Endothelial cell of umbilical vein (primary cell): ENCODE measurements at regions not wholly inside any gene's neighbourhood (a gene's known extent, or its start where the extent isn't known, plus 50 kb on each side); places are given as distances from the start of the nearest gene placed in this dataset.
"Not testable (repeated sequence)": the region's sequence is repeated elsewhere in the genome, so short reads cannot be mapped to it uniquely, and the experiment has no call there.

Experiments
- BruUV-seq: library from RNA; stranded (reverse); fragments of 400-500 nt; replicated peaks from 2 replicates; lab custom pipeline; 2021; lab: Mats Ljungman, UMichigan
- CTCF ChIA-PET: fragments of 300-600, 350-600 bp; sonication (Branson Sonifier 250); formaldehyde crosslinking; loops from one replicate; lab custom pipeline; 2021; ENCODE audit warnings: antibody characterized with exemption, inconsistent platforms; lab: Charles Lee
- POLR2A ChIA-PET: fragments of 300-600, 350-600 bp; sonication (Branson Sonifier 250); formaldehyde crosslinking; loops from one replicate; lab custom pipeline; 2021; ENCODE audit warnings: antibody characterized with exemption, inconsistent platforms; lab: Charles Lee
- DNase-seq: peaks from one replicate; pipeline ENCODE4 v3.0.0-alpha.2; 2011; ENCODE audit warnings: low read depth, low spot score
- FAIRE-seq: peaks from 2 replicates; lab custom pipeline; 2011; peaks lifted over from hg19 to GRCh38; lab: Jason Lieb, UNC
- H2AFZ ChIP-seq: 2 replicates; pipeline ENCODE4 v1.6.0; 2012; ENCODE audit warnings: low read depth, low read length, control low read depth, inconsistent platforms
- H3K27ac ChIP-seq: 2 replicates; pipeline ENCODE4 v1.5.1; 2011; ENCODE audit warnings: low read depth, mild to moderate bottlenecking, control low read depth, low read length, moderate library complexity; ENCODE audit not compliant: insufficient read depth
- H3K27me3 ChIP-seq, 2 experiments: 2 replicates each; pipeline versions ENCODE4 v1.6.0 to v1.6.1; 2011; ENCODE audit warnings: low read length in 2 of 2, mixed read lengths in 1 of 2; ENCODE audit not compliant: control insufficient read depth in 2 of 2, insufficient read depth in 2 of 2
- H3K36me3 ChIP-seq, 2 experiments: 2 replicates in 1 of 2; 3 replicates in 1 of 2; pipeline ENCODE4 v1.5.1; 2011; ENCODE audit warnings: low read length in 2 of 2, mild to moderate bottlenecking in 1 of 2, moderate library complexity in 1 of 2; ENCODE audit not compliant: control insufficient read depth in 2 of 2, insufficient read depth in 2 of 2; ENCODE audit errors: extremely low read depth in 1 of 2
- H3K4me1 ChIP-seq: 3 replicates; pipeline ENCODE4 v1.5.1; 2011; ENCODE audit warnings: mild to moderate bottlenecking, low read length; ENCODE audit not compliant: control insufficient read depth, insufficient read depth; ENCODE audit errors: extremely low read depth
- H3K4me2 ChIP-seq: 2 replicates; pipeline ENCODE4 v1.6.1; 2011; ENCODE audit warnings: low read length, control low read depth, mixed read lengths; ENCODE audit not compliant: insufficient read depth
- H3K4me3 ChIP-seq, 3 experiments: fragments of 200-600 bp in 1 of 3; sonication (generic), shearing (Covaris generic) in 1 of 3; replicated peaks in 1 of 3; 2 replicates each; pipeline ENCODE4 v1.5.1; 2011 to 2016; ENCODE audit warnings: control low read depth in 3 of 3, low read length in 3 of 3, mild to moderate bottlenecking in 2 of 3, inconsistent platforms in 1 of 3, low read depth in 1 of 3, moderate library complexity in 1 of 3; ENCODE audit not compliant: insufficient read depth in 1 of 3
- H3K79me2 ChIP-seq: 2 replicates; pipeline ENCODE4 v1.6.0; 2012; ENCODE audit warnings: low read length, inconsistent platforms; ENCODE audit not compliant: control insufficient read depth, insufficient read depth
- H3K9ac ChIP-seq: replicated peaks from 2 replicates; pipeline ENCODE3; 2011; ENCODE audit warnings: low read length, control low read depth; ENCODE audit not compliant: insufficient read depth; ENCODE audit errors: extremely low read depth
- H3K9me1 ChIP-seq: replicated peaks from 3 replicates; pipeline ENCODE4 v1.6.0; 2011; ENCODE audit warnings: mild to moderate bottlenecking, low read length; ENCODE audit not compliant: control insufficient read depth, insufficient read depth; ENCODE audit errors: extremely low read depth
- H3K9me3 ChIP-seq: replicated peaks from 2 replicates; pipeline ENCODE4 v1.5.1; 2012; ENCODE audit warnings: low read length, inconsistent platforms; ENCODE audit not compliant: control insufficient read depth, insufficient read depth
- H4K20me1 ChIP-seq: replicated peaks from 2 replicates; pipeline ENCODE3; 2011; ENCODE audit warnings: mild to moderate bottlenecking, low read length; ENCODE audit not compliant: control insufficient read depth, insufficient read depth; ENCODE audit errors: extremely low read depth
- CTCF ChIP-seq, 2 donors: IDR thresholded peaks; 1 replicate in 1 of 2; 2 replicates in 1 of 2; pipeline ENCODE4 v1.5.1; 2011; ENCODE audit warnings: low read length in 2 of 2, mild to moderate bottlenecking in 2 of 2, moderate library complexity in 2 of 2, control low read depth in 1 of 2, inconsistent platforms in 1 of 2, low read depth in 1 of 2; ENCODE audit not compliant: insufficient read depth in 1 of 2; ENCODE audit errors: extremely low read depth in 1 of 2
- EZH2 ChIP-seq: IDR thresholded peaks from 2 replicates; pipeline ENCODE4 v1.6.1; 2012; ENCODE audit warnings: borderline replicate concordance, low read depth, mild to moderate bottlenecking, moderate library complexity, low read length, inconsistent platforms; ENCODE audit not compliant: severe bottlenecking
- FOS ChIP-seq: IDR thresholded peaks from 2 replicates; pipeline ENCODE4 v1.6.1; 2011; ENCODE audit warnings: mild to moderate bottlenecking, low read length, moderate library complexity, borderline replicate concordance; ENCODE audit not compliant: insufficient read depth
- JUN ChIP-seq: IDR thresholded peaks from 2 replicates; pipeline ENCODE4 v1.6.1; 2011; ENCODE audit warnings: borderline replicate concordance, low read depth; ENCODE audit not compliant: insufficient read length, insufficient read depth
- MYC ChIP-seq: IDR thresholded peaks from one replicate; pipeline ENCODE4 v1.6.1; 2011; ENCODE audit warnings: mild to moderate bottlenecking, low read depth, low read length
- POLR2A ChIP-seq: IDR thresholded peaks from 2 replicates; pipeline ENCODE4 v1.6.1; 2012; ENCODE audit warnings: low read depth, mild to moderate bottlenecking, control low read depth, low read length
- POLR2AphosphoS5 ChIP-seq: IDR thresholded peaks from 2 replicates; pipeline ENCODE4 v1.6.1; 2012; ENCODE audit warnings: low read depth, mild to moderate bottlenecking, control low read depth, low read length, moderate library complexity; ENCODE audit not compliant: insufficient read depth
- dilution Hi-C: fragments of 300-500 bp; cut with MboI; formaldehyde crosslinking; loops from one replicate; pipeline ENCODE4 v1.15.0; 2019; ENCODE audit warnings: low sequenced_read_pairs; ENCODE audit not compliant: extremely low pct_ligation_motif_present
- intact Hi-C: fragments of 100-400 bp; cut with micrococcal nuclease; formaldehyde crosslinking; loops from one replicate; pipeline ENCODE4 v1.10.0; 2022
- TF ChIP-seq, protein P1 (sequence below): IDR thresholded peaks from 2 replicates; pipeline ENCODE4 v1.6.1; 2011; ENCODE audit not compliant: insufficient read depth, insufficient read length

GRCh38 chr15:100733843-100734185, 131.4 kb downstream of the ASB7 start:
- H3K4me1 ChIP-seq, dilution Hi-C loops, H3K4me2 ChIP-seq, intact Hi-C loops, BruUV-seq, H3K4me3 ChIP-seq, H4K20me1 ChIP-seq, FAIRE-seq, H3K27me3 ChIP-seq, H3K9me1 ChIP-seq, H3K9me3 ChIP-seq, DNase-seq, H2AFZ ChIP-seq, H3K36me3 ChIP-seq, H3K27ac ChIP-seq, H3K9ac ChIP-seq, H3K79me2 ChIP-seq, POLR2A ChIA-PET: not testable (repeated sequence)
- CTCF ChIA-PET, result interaction anchor here (1.3 kb wide), 1 partner anchor 15 kb away, joined by 3 read pairs; no protein-coding TSS in a partner anchor

GRCh38 chr15:100734586-100734985, 132.2 kb downstream of the ASB7 start:
- Histone ChIP-seq H3K36me3 (no peaks in the 10 kb centered on the region), H3K27ac (no peak overlapping the region), H3K9ac (no peak overlapping the region), H3K27me3 (no peaks in the 10 kb centered on the region), H4K20me1 (no peaks in the 10 kb centered on the region), H3K4me1 (no peaks in the 10 kb centered on the region), H3K4me2 (no peak overlapping the region), H2AFZ (no peak overlapping the region), H3K9me3 (no peaks in the 10 kb centered on the region), H3K9me1 (no peaks in the 10 kb centered on the region), H3K79me2 (no peaks in the 10 kb centered on the region), H3K4me3 (no peak overlapping the region)
- DNase-seq, result no peak
- intact Hi-C loops (no loop called here), dilution Hi-C loops (no loop called here)
- CTCF ChIA-PET, result no interaction called here
- TF ChIP-seq MYC (no peak), POLR2AphosphoS5 (no peak), CTCF (IDR thresholded peaks at IDR 0.05; ENCODE audit: extremely low read depth in 1 of 2, insufficient read depth in 1 of 2, low read depth in 1 of 2, low read length in 2 of 2) (no peak), JUN (no peak), EZH2 (no peak), POLR2A (no peak), FOS (no peak)
- TF ChIP-seq, protein P1, sequence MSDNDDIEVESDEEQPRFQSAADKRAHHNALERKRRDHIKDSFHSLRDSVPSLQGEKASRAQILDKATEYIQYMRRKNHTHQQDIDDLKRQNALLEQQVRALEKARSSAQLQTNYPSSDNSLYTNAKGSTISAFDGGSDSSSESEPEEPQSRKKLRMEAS, result no peak
- no peak for FAIRE-seq
- no TSS peak for BruUV-seq
- POLR2A ChIA-PET, result no interaction called here
